ENCODE measurements at regions not wholly inside any gene's neighbourhood (a gene's known extent, or its start where the extent isn't known, plus 50 kb on each side); places are given as distances from the start of the nearest gene placed in this dataset.
A peak's percentile ranks its signal among the peaks of the same experiment; 100 is the strongest.

- no peaks in the 10 kb centered on the region for H3K27me3 ChIP-seq (ENCODE audit: insufficient read depth, poor library complexity, severe bottlenecking)
- TF ChIP-seq REST (IDR thresholded peaks at IDR 0.05; ENCODE audit: insufficient replicate concordance, low read depth) (no peak), POLR2AphosphoS5 (IDR thresholded peaks at IDR 0.05; ENCODE audit: low read depth) (no peak), GABPA (IDR thresholded peaks at IDR 0.05; ENCODE audit: low read depth) (no peak), CTCF (IDR thresholded peaks at IDR 0.05; ENCODE audit: insufficient read depth, low read length) (no peak), SPI1 (IDR thresholded peaks at IDR 0.05; ENCODE audit: borderline replicate concordance, low read depth) (no peak)
- no peak for DNase-seq (ENCODE audit: low read depth in 1 of 2, low spot score in 1 of 2)
- no peak overlapping the region for H3K4me3 ChIP-seq (replicated peaks; ENCODE audit: insufficient read depth, low read length)
- H3K27ac ChIP-seq (replicated peaks) = no peak overlapping the region
Observed at GRCh38 chr2:122703676-122704075, 948.2 kb downstream of the TSN start.

GRCh38 chr2:122704109-122704563 lies 948.7 kb downstream of the TSN start:
- no peaks in the 10 kb centered on the region for H3K27me3 ChIP-seq (ENCODE audit: insufficient read depth, poor library complexity, severe bottlenecking)
- no peak overlapping the region for H3K4me3 ChIP-seq (replicated peaks; ENCODE audit: insufficient read depth, low read length)
- no peak overlapping the region for H3K27ac ChIP-seq (replicated peaks)
- TF ChIP-seq GABPA (IDR thresholded peaks at IDR 0.05; ENCODE audit: low read depth) (no peak), POLR2AphosphoS5 (IDR thresholded peaks at IDR 0.05; ENCODE audit: low read depth) (no peak), SPI1 (IDR thresholded peaks at IDR 0.05; ENCODE audit: borderline replicate concordance, low read depth) (peak; percentile 57; the same call in 1 of the 2 replicates)
- no peak for DNase-seq (ENCODE audit: low read depth in 1 of 2, low spot score in 1 of 2)

GRCh38 chr2:122705746-122706145 lies 950.3 kb downstream of the TSN start:
- no peak for DNase-seq (ENCODE audit: low read depth in 1 of 2, low spot score in 1 of 2)
- no peaks in the 10 kb centered on the region for H3K27me3 ChIP-seq (ENCODE audit: insufficient read depth, poor library complexity, severe bottlenecking)
- TF ChIP-seq POLR2AphosphoS5 (IDR thresholded peaks at IDR 0.05; ENCODE audit: low read depth) = no peak
- no peak for TF ChIP-seq SPI1 (IDR thresholded peaks at IDR 0.05; ENCODE audit: borderline replicate concordance, low read depth)
- TF ChIP-seq GABPA (IDR thresholded peaks at IDR 0.05; ENCODE audit: low read depth) = no peak
- TF ChIP-seq CTCF (IDR thresholded peaks at IDR 0.05; ENCODE audit: insufficient read depth, low read length) = no peak
- no peak for TF ChIP-seq REST (IDR thresholded peaks at IDR 0.05; ENCODE audit: insufficient replicate concordance, low read depth)
- H3K4me3 ChIP-seq (replicated peaks; ENCODE audit: insufficient read depth, low read length) = no peak overlapping the region
- peak overlapping the region; percentile 32 for H3K27ac ChIP-seq (replicated peaks)

GRCh38 chr2:122706757-122707223 lies 951.3 kb downstream of the TSN start:
- Histone ChIP-seq H3K27me3 (ENCODE audit: insufficient read depth, poor library complexity, severe bottlenecking) (no peaks in the 10 kb centered on the region), H3K27ac (replicated peaks) (peak overlapping the region; percentile 42), H3K4me3 (replicated peaks; ENCODE audit: insufficient read depth, low read length) (no peak overlapping the region)
- peak; percentile 54 to 73 for DNase-seq (ENCODE audit: low read depth in 1 of 2, low spot score in 1 of 2)
- TF ChIP-seq POLR2AphosphoS5 (IDR thresholded peaks at IDR 0.05; ENCODE audit: low read depth) = no peak
- no peak for TF ChIP-seq REST (IDR thresholded peaks at IDR 0.05; ENCODE audit: insufficient replicate concordance, low read depth)
- TF ChIP-seq CTCF (IDR thresholded peaks at IDR 0.05; ENCODE audit: insufficient read depth, low read length) = no peak
- no peak for TF ChIP-seq SPI1 (IDR thresholded peaks at IDR 0.05; ENCODE audit: borderline replicate concordance, low read depth)
- TF ChIP-seq GABPA (IDR thresholded peaks at IDR 0.05; ENCODE audit: low read depth) = no peak

Data from HL-60 (cell line).